B cell (primary cell): ENCODE measurements at regions not wholly inside any gene's neighbourhood (a gene's known extent, or its start where the extent isn't known, plus 50 kb on each side); places are given as distances from the start of the nearest gene placed in this dataset.

ENCODE experiments used
- ATAC-seq: fragments of 200-7000 bp; cut with Tn5 transposase; one replicate; pipeline ENCODE4 v1.10.0; 2021; ENCODE audit warnings: low read depth, mild to moderate bottlenecking, moderate number of reproducible peaks, moderate library complexity
- CTCF ChIA-PET: fragments of 350-600 bp; sonication (Branson Sonifier 250); formaldehyde crosslinking; loops from one replicate; lab custom pipeline; 2021; ENCODE audit warnings: antibody characterized with exemption, inconsistent platforms; lab: Charles Lee
- POLR2A ChIA-PET: fragments of 350-600 bp; sonication (Branson Sonifier 250); formaldehyde crosslinking; loops from one replicate; lab custom pipeline; 2021; ENCODE audit warnings: antibody characterized with exemption; lab: Charles Lee
- DNase-seq: peaks from one replicate; pipeline ENCODE4 v3.0.0; 2013
- H2AFZ ChIP-seq: 2 replicates; pipeline ENCODE4 v1.6.1; 2012; ENCODE audit warnings: mild to moderate bottlenecking, low read depth, low read length; ENCODE audit not compliant: insufficient read depth, poor library complexity, severe bottlenecking
- H3K27ac ChIP-seq, 2 donors: 1 replicate in 1 of 2; 2 replicates in 1 of 2; pipeline ENCODE4 v1.5.1; 2012 to 2013; ENCODE audit warnings: low read length in 2 of 2, mild to moderate bottlenecking in 2 of 2, moderate library complexity in 1 of 2
- H3K27me3 ChIP-seq, 4 experiments: fragments of 200-600 bp in 1 of 4; sonication (generic) in 1 of 4; replicated peaks in 1 of 4; 1 replicate in 2 of 4; 2 replicates in 2 of 4; pipeline versions ENCODE4 v1.6.1 to v1.7.0; 2013 to 2016; ENCODE audit warnings: low read length in 3 of 4, mild to moderate bottlenecking in 2 of 4, mixed read lengths in 1 of 4, moderate library complexity in 1 of 4; ENCODE audit not compliant: insufficient read depth in 4 of 4, control insufficient read depth in 3 of 4; ENCODE audit errors: control extremely low read depth in 1 of 4
- H3K36me3 ChIP-seq, 2 experiments: replicated peaks in 1 of 2; 1 replicate in 1 of 2; 2 replicates in 1 of 2; pipeline versions ENCODE4 v1.6.1 to v1.7.1; 2013; ENCODE audit warnings: low read length in 1 of 2; ENCODE audit not compliant: insufficient read depth in 2 of 2, control insufficient read depth in 1 of 2; ENCODE audit errors: control extremely low read depth in 1 of 2, extremely low read depth in 1 of 2
- H3K4me1 ChIP-seq, 2 donors: fragments of 200-600 bp in 1 of 2; sonication (generic) in 1 of 2; 1 replicate in 1 of 2; 2 replicates in 1 of 2; pipeline versions ENCODE4 v1.5.1 to v1.6.1; 2013 to 2017; ENCODE audit warnings: low read length in 2 of 2; ENCODE audit not compliant: control insufficient read depth in 2 of 2, insufficient read depth in 2 of 2
- H3K4me2 ChIP-seq: replicated peaks from 2 replicates; pipeline ENCODE3; 2012; ENCODE audit warnings: mild to moderate bottlenecking, low read depth, low read length; ENCODE audit not compliant: poor library complexity, severe bottlenecking
- H3K4me3 ChIP-seq, 5 experiments: fragments of 200-600 bp in 1 of 5; sonication (generic) in 1 of 5; 1 replicate in 3 of 5; 2 replicates in 2 of 5; pipeline versions ENCODE4 v1.5.1 to v1.7.0; 2011 to 2016; ENCODE audit warnings: low read length in 4 of 5, mild to moderate bottlenecking in 4 of 5, low read depth in 2 of 5, control low read depth in 1 of 5, moderate library complexity in 1 of 5; ENCODE audit not compliant: insufficient read depth in 1 of 5; ENCODE audit errors: control extremely low read depth in 1 of 5, extremely low read depth in 1 of 5
- H3K79me2 ChIP-seq: fragments of 200-600 bp; sonication (generic); one replicate; pipeline ENCODE4 v1.6.0; 2016; ENCODE audit warnings: low read length; ENCODE audit not compliant: control insufficient read depth, insufficient read depth
- H3K9ac ChIP-seq: fragments of 200-600 bp; sonication (generic); 2 replicates; pipeline ENCODE4 v1.6.1; 2017; ENCODE audit warnings: mild to moderate bottlenecking, low read length, moderate library complexity
- H3K9me3 ChIP-seq, 3 donors: one replicate each; pipeline versions ENCODE4 v1.6.1 to v1.7.1; 2013; ENCODE audit warnings: low read length in 2 of 3; ENCODE audit not compliant: control insufficient read depth in 2 of 3, insufficient read depth in 1 of 3; ENCODE audit errors: control extremely low read depth in 1 of 3
- H4K20me1 ChIP-seq: 2 replicates; pipeline ENCODE4 v1.6.0; 2012; ENCODE audit warnings: mild to moderate bottlenecking, low read length; ENCODE audit not compliant: insufficient read depth, control insufficient read depth, poor library complexity, severe bottlenecking
- H3K27ac Mint-ChIP-seq: one replicate; pipeline ENCODE4 v1.8.0; 2021; ENCODE audit warnings: mixed read lengths
- H3K27me3 Mint-ChIP-seq: one replicate; pipeline ENCODE4 v1.8.0; 2021; ENCODE audit warnings: mixed read lengths
- H3K4me1 Mint-ChIP-seq: one replicate; pipeline ENCODE4 v1.8.0; 2021; ENCODE audit warnings: mixed read lengths
- H3K4me3 Mint-ChIP-seq: one replicate; pipeline ENCODE4 v1.8.0; 2021; ENCODE audit warnings: mixed read lengths
- H3K9me3 Mint-ChIP-seq: one replicate; pipeline ENCODE4 v1.8.0; 2022; ENCODE audit warnings: mixed read lengths; ENCODE audit not compliant: insufficient read depth
- CTCF ChIP-seq: fragments of 200-600 bp; IDR thresholded peaks from one replicate; pipeline ENCODE4 v1.8.0; 2022; ENCODE audit warnings: antibody characterized with exemption, mild to moderate bottlenecking
- EZH2 ChIP-seq: IDR thresholded peaks from 2 replicates; pipeline ENCODE4 v1.6.1; 2012; ENCODE audit warnings: borderline replicate concordance, low read depth, mild to moderate bottlenecking, moderate library complexity, low read length; ENCODE audit not compliant: insufficient read depth, poor library complexity, severe bottlenecking
- WGBS: methylation state at CpG from one replicate; pipeline ENCODE4 v1.1.5; 2013; ENCODE audit warnings: missing lambda C conversion rate; ENCODE audit not compliant: insufficient coverage; 5-methylcytosine and 5-hydroxymethylcytosine counted together
- intact Hi-C: fragments of 100-400 bp; cut with micrococcal nuclease; formaldehyde crosslinking; loops from one replicate; pipeline ENCODE4 v1.10.0; 2022

GRCh38 chr9:103789686-103790085, 304.4 kb upstream of the SMC2 start:
- TF ChIP-seq CTCF (peak; percentile 6), EZH2 (no peak)
- Histone ChIP-seq H3K27ac (no peak overlapping the region), H4K20me1 (no peaks in the 10 kb centered on the region), H3K4me1 (no peaks in the 10 kb centered on the region), H3K4me2 (no peak overlapping the region), H3K27me3 (no peaks in the 10 kb centered on the region), H2AFZ (no peak overlapping the region), H3K79me2 (no peaks in the 10 kb centered on the region), H3K4me3 (no peak overlapping the region), H3K9ac (no peak overlapping the region), H3K9me3 (no peaks in the 10 kb centered on the region), H3K36me3 (no peaks in the 10 kb centered on the region)
- DNase-seq (no peak), ATAC-seq (no peak)
- no peak overlapping the region for H3K27ac Mint-ChIP-seq
- intact Hi-C loops, result loop anchor here (10.0 kb wide), 1 partner anchor 955 kb away; the partner anchor contains the start of gene NIPSNAP3A
- no CpG with 5 or more reads among the region's 2 CpGs for WGBS
- no peak overlapping the region for H3K4me3 Mint-ChIP-seq
- H3K4me1 Mint-ChIP-seq, result no peaks in the 10 kb centered on the region
- H3K27me3 Mint-ChIP-seq, result no peaks in the 10 kb centered on the region
- POLR2A ChIA-PET, result no interaction called here
- H3K9me3 Mint-ChIP-seq, result no peaks in the 10 kb centered on the region
- CTCF ChIA-PET, result no interaction called here

GRCh38 chr9:103798620-103799019, 295.5 kb upstream of the SMC2 start:
- Histone ChIP-seq H2AFZ (no peak overlapping the region), H3K4me1 (no peaks in the 10 kb centered on the region), H3K4me2 (no peak overlapping the region), H3K27ac (no peak overlapping the region), H3K9ac (no peak overlapping the region), H3K27me3 (no peaks in the 10 kb centered on the region), H3K36me3 (no peaks in the 10 kb centered on the region), H4K20me1 (no peaks in the 10 kb centered on the region), H3K79me2 (no peaks in the 10 kb centered on the region), H3K4me3 (no peak overlapping the region), H3K9me3 (peaks cover 0 to 3% (median 0%) of the 10 kb centered on the region in 3 donors)
- ChIA-PET CTCF (no interaction called here), POLR2A (no interaction called here)
- intact Hi-C loops, result no loop called here
- Mint-ChIP-seq H3K9me3 (no peaks in the 10 kb centered on the region), H3K27ac (no peak overlapping the region), H3K4me3 (no peak overlapping the region), H3K4me1 (no peaks in the 10 kb centered on the region), H3K27me3 (no peaks in the 10 kb centered on the region)
- no peak for DNase-seq
- WGBS, result no CpG with 5 or more reads among the region's 1 CpG
- TF ChIP-seq CTCF (no peak), EZH2 (no peak)
- ATAC-seq, result no peak
